SH-SY5Y (cell line): ENCODE measurements at regions not wholly inside any gene's neighbourhood (a gene's known extent, or its start where the extent isn't known, plus 50 kb on each side); places are given as distances from the start of the nearest gene placed in this dataset.

Source experiments
- GATA2 ChIP-seq: IDR thresholded peaks from 2 replicates; pipeline ENCODE4 v1.6.1; 2011; ENCODE audit warnings: mild to moderate bottlenecking, low read depth, low read length
- GATA3 ChIP-seq: IDR thresholded peaks from 2 replicates; pipeline ENCODE4 v1.6.1; 2011; ENCODE audit warnings: low read depth, mild to moderate bottlenecking, low read length, moderate library complexity

DNA sequence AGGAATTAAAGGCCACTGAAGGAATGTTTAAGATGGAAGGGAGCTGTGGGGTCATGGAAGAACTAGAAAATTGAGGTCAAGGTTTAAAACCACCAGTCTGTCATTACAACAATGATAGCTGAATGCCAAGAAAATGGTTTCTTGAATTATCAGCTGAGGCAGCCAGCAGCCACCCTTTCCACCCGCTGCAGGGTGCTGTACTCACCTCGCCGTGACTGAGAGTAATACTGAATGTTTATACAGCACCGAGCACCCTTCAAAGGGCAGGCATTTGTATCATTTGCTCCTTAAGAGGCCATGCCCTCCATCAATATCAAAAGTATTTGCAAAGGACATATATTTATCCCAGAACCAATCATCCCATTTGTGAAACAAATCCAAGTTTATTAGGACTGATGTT lies 402.8 kb downstream of the VPS13C start:
- TF ChIP-seq GATA2: no peak
- TF ChIP-seq GATA3: no peak
